NT2/D1 (cell line): ENCODE measurements at regions not wholly inside any gene's neighbourhood (a gene's known extent, or its start where the extent isn't known, plus 50 kb on each side); places are given as distances from the start of the nearest gene placed in this dataset.

ENCODE experiments used
- SUZ12 ChIP-seq: IDR thresholded peaks from 2 replicates; pipeline ENCODE4 v1.6.1; 2011; ENCODE audit not compliant: insufficient read length, insufficient read depth; ENCODE audit errors: extremely low read depth
- YY1 ChIP-seq: IDR thresholded peaks from 2 replicates; pipeline ENCODE4 v1.6.1; 2011; ENCODE audit not compliant: insufficient read length, insufficient read depth

- TF ChIP-seq YY1, result no peak
- TF ChIP-seq SUZ12, result no peak
Observed at GRCh38 chr10:128560406-128560805, 434.2 kb upstream of the MKI67 start.
